H1 (cell line): ENCODE measurements at regions not wholly inside any gene's neighbourhood (a gene's known extent, or its start where the extent isn't known, plus 50 kb on each side); places are given as distances from the start of the nearest gene placed in this dataset.

ENCODE experiments used
- JUND ChIP-seq: IDR thresholded peaks from 2 replicates; pipeline ENCODE4 v1.6.1; 2011; ENCODE audit warnings: mild to moderate bottlenecking, improper control_type of control experiment, low read length
- SIRT6 ChIP-seq: IDR thresholded peaks from one replicate; pipeline ENCODE4 v1.7.1; 2012; ENCODE audit warnings: low read length, inconsistent platforms

DNA sequence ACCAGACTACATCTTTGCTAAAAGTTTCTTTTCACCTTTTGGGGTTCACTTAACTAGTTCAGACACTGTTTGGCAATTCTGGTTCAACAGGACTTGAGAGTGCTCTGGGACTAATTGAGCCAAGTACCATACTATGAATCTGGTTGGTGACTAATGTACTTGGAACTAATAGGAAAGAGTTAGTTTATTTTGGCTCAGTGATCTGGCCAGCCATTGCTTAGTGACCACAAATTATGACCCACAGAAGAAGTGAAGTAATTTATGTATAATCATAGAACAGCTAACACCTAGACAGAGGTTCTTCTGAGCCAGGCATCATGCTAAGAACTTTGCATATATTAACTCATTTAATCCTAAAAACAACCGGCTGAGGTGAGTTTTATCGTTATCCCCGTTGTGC lies 126.5 kb upstream of the JCAD start (continued):
- TF ChIP-seq JUND (no peak), SIRT6 (no peak)
